H9 (cell line): ENCODE measurements at regions not wholly inside any gene's neighbourhood (a gene's known extent, or its start where the extent isn't known, plus 50 kb on each side); places are given as distances from the start of the nearest gene placed in this dataset.

ENCODE experiments used
- DNase-seq: peaks from one replicate; pipeline ENCODE4 v3.0.0-alpha.2; 2017
- H2AFZ ChIP-seq: one replicate; pipeline ENCODE4 v1.6.1; 2013; ENCODE audit warnings: mild to moderate bottlenecking, low read length, control low read depth, moderate library complexity
- H2AK5ac ChIP-seq: 2 replicates; pipeline ENCODE4 v1.6.1; 2013; ENCODE audit warnings: low read length, control low read depth, mixed read lengths; ENCODE audit not compliant: insufficient read length
- H2BK120ac ChIP-seq: one replicate; pipeline ENCODE4 v1.6.1; 2013; ENCODE audit warnings: low read depth, mild to moderate bottlenecking, low read length, control low read depth, inconsistent platforms; ENCODE audit not compliant: poor library complexity, severe bottlenecking
- H2BK12ac ChIP-seq: 2 replicates; pipeline ENCODE4 v1.6.1; 2013; ENCODE audit warnings: low read length, control low read depth, mixed read lengths, low read depth; ENCODE audit not compliant: insufficient read length
- H2BK15ac ChIP-seq: 2 replicates; pipeline ENCODE4 v1.6.1; 2013; ENCODE audit warnings: low read depth, low read length, control low read depth
- H2BK20ac ChIP-seq: one replicate; pipeline ENCODE4 v1.6.1; 2013; ENCODE audit warnings: low read depth, mild to moderate bottlenecking, low read length, control low read depth, inconsistent platforms; ENCODE audit not compliant: poor library complexity, severe bottlenecking
- H2BK5ac ChIP-seq: 2 replicates; pipeline ENCODE4 v1.6.1; 2013; ENCODE audit warnings: low read length, control low read depth, mixed read lengths; ENCODE audit not compliant: insufficient read length
- H3K14ac ChIP-seq: 2 replicates; pipeline ENCODE4 v1.6.1; 2013; ENCODE audit warnings: low read length, control low read depth; ENCODE audit not compliant: insufficient read depth
- H3K18ac ChIP-seq: 2 replicates; pipeline ENCODE4 v1.6.1; 2013; ENCODE audit warnings: low read depth, mild to moderate bottlenecking, mixed read lengths, low read length, control low read depth; ENCODE audit not compliant: insufficient read length
- H3K23ac ChIP-seq: 2 replicates; pipeline ENCODE4 v1.6.1; 2013; ENCODE audit warnings: low read length, control low read depth, mixed read lengths, low read depth; ENCODE audit not compliant: insufficient read length
- H3K23me2 ChIP-seq: 2 replicates; pipeline ENCODE4 v1.6.1; 2013; ENCODE audit warnings: low read depth, mild to moderate bottlenecking, mixed read lengths, low read length, control low read depth; ENCODE audit not compliant: insufficient read length, poor library complexity, severe bottlenecking
- H3K27ac ChIP-seq: 2 replicates; pipeline ENCODE4 v1.5.1; 2013; ENCODE audit warnings: low read length, control low read depth, mixed read lengths, low read depth; ENCODE audit not compliant: insufficient read length
- H3K27me3 ChIP-seq: 2 replicates; pipeline ENCODE4 v1.6.1; 2013; ENCODE audit warnings: low read length, control low read depth, inconsistent platforms; ENCODE audit not compliant: insufficient read depth
- H3K4ac ChIP-seq: 2 replicates; pipeline ENCODE4 v1.6.1; 2013; ENCODE audit warnings: low read depth, mild to moderate bottlenecking, control low read depth, inconsistent platforms, low read length, moderate library complexity
- H3K4me1 ChIP-seq: 2 replicates; pipeline ENCODE4 v1.6.1; 2013; ENCODE audit warnings: low read length, control low read depth, inconsistent platforms; ENCODE audit not compliant: insufficient read depth
- H3K4me2 ChIP-seq: 2 replicates; pipeline ENCODE4 v1.6.1; 2013; ENCODE audit warnings: low read length, control low read depth, mixed read lengths; ENCODE audit not compliant: insufficient read length, insufficient read depth
- H3K56ac ChIP-seq: 2 replicates; pipeline ENCODE4 v1.6.1; 2013; ENCODE audit warnings: low read depth, mild to moderate bottlenecking, mixed read lengths, low read length, control low read depth; ENCODE audit not compliant: insufficient read length
- H3K79me1 ChIP-seq: 2 replicates; pipeline ENCODE4 v1.6.1; 2013; ENCODE audit warnings: low read depth, mild to moderate bottlenecking, moderate library complexity, low read length, control low read depth, inconsistent platforms; ENCODE audit not compliant: insufficient read depth, poor library complexity, severe bottlenecking
- H3K79me2 ChIP-seq: 2 replicates; pipeline ENCODE4 v1.6.1; 2013; ENCODE audit warnings: low read length, control low read depth, inconsistent platforms; ENCODE audit not compliant: insufficient read depth
- H3K9ac ChIP-seq: 2 replicates; pipeline ENCODE4 v1.6.1; 2013; ENCODE audit warnings: low read length, control low read depth, mixed read lengths; ENCODE audit not compliant: insufficient read length; ENCODE audit errors: extremely low read depth
- H3K9me3 ChIP-seq: one replicate; pipeline ENCODE4 v1.6.1; 2013; ENCODE audit warnings: low read depth, low read length, inconsistent platforms; ENCODE audit not compliant: control insufficient read depth
- H3T11ph ChIP-seq: one replicate; pipeline ENCODE4 v1.6.1; 2013; ENCODE audit warnings: mild to moderate bottlenecking, low read length, control low read depth, inconsistent platforms
- H4K20me1 ChIP-seq: one replicate; pipeline ENCODE4 v1.6.1; 2013; ENCODE audit not compliant: control insufficient read depth, insufficient read length, insufficient read depth
- H4K5ac ChIP-seq: 2 replicates; pipeline ENCODE4 v1.6.1; 2013; ENCODE audit warnings: low read depth, mild to moderate bottlenecking, mixed read lengths, low read length, control low read depth; ENCODE audit not compliant: insufficient read length
- H4K8ac ChIP-seq: replicated peaks from 2 replicates; pipeline ENCODE4 v1.6.1; 2013; ENCODE audit warnings: low read length, control low read depth, mixed read lengths, low read depth; ENCODE audit not compliant: insufficient read length
- H4K91ac ChIP-seq: 2 replicates; pipeline ENCODE4 v1.6.1; 2013; ENCODE audit warnings: low read depth, mild to moderate bottlenecking, moderate library complexity, mixed read lengths, low read length, control low read depth; ENCODE audit not compliant: insufficient read length
- H3K27ac Mint-ChIP-seq, 3 experiments: 2 replicates in 2 of 3; 3 replicates in 1 of 3; pipeline ENCODE4 v1.8.0; 2020 to 2021; ENCODE audit warnings: mixed read lengths in 3 of 3, mild to moderate bottlenecking in 1 of 3, moderate library complexity in 1 of 3
- H3K27me3 Mint-ChIP-seq: 2 replicates; pipeline ENCODE4 v1.8.0; 2021; ENCODE audit warnings: low read depth, mild to moderate bottlenecking, moderate library complexity, mixed read lengths
- H3K36me3 Mint-ChIP-seq, 3 experiments: 2 replicates in 2 of 3; 3 replicates in 1 of 3; pipeline ENCODE4 v1.8.0; 2020 to 2021; ENCODE audit warnings: low read depth in 3 of 3, mixed read lengths in 3 of 3; ENCODE audit not compliant: insufficient read depth in 1 of 3
- H3K4me1 Mint-ChIP-seq, 2 experiments: 2 replicates each; pipeline ENCODE4 v1.8.0; 2020; ENCODE audit warnings: mixed read lengths in 2 of 2
- H3K4me3 Mint-ChIP-seq, 2 experiments: 2 replicates in 1 of 2; 3 replicates in 1 of 2; pipeline ENCODE4 v1.8.0; 2020 to 2021; ENCODE audit warnings: mild to moderate bottlenecking in 2 of 2, mixed read lengths in 2 of 2, moderate library complexity in 1 of 2
- H3K9me3 Mint-ChIP-seq, 2 experiments: 2 replicates in 1 of 2; 3 replicates in 1 of 2; pipeline ENCODE4 v1.8.0; 2020; ENCODE audit warnings: mild to moderate bottlenecking in 2 of 2, mixed read lengths in 2 of 2, moderate library complexity in 1 of 2
- CTCF ChIP-seq: fragments of 200-600 bp; sonication (generic); conservative IDR thresholded peaks from 3 replicates; pipeline ENCODE4 v1.8.0; 2021; ENCODE audit warnings: antibody characterized with exemption, mild to moderate bottlenecking
- WGBS: extraction: QIAGEN DNeasy Blood & Tissue Kit; methylation state at CpG from one replicate; pipeline ENCODE4 v1.1.7; 2013; ENCODE audit warnings: missing lambda C conversion rate, low lambda C conversion rate, mixed read lengths; ENCODE audit not compliant: insufficient read length; ENCODE audit errors: extremely low coverage; 5-methylcytosine and 5-hydroxymethylcytosine counted together

GRCh38 chr3:61411009-61411662 is 150.2 kb upstream of the PTPRG start:
- H3K4me1 ChIP-seq, result no peaks in the 10 kb centered on the region
- no peaks in the 10 kb centered on the region for H3K79me1 ChIP-seq
- H4K91ac ChIP-seq, result no peak overlapping the region
- no peak overlapping the region for H2BK20ac ChIP-seq
- H3T11ph ChIP-seq, result no peak overlapping the region
- no peak overlapping the region for H3K18ac ChIP-seq
- H3K4me3 Mint-ChIP-seq, result no peak overlapping the region
- no peak overlapping the region for H2BK12ac ChIP-seq
- no peaks in the 10 kb centered on the region; the same call in 1 of the 2 replicates for H3K27me3 Mint-ChIP-seq
- H2BK120ac ChIP-seq, result no peak overlapping the region
- H3K23me2 ChIP-seq, result no peaks in the 10 kb centered on the region
- peaks cover 0 to 2% (median 0%) of the 10 kb centered on the region in 3 experiments; a peak in 1 of 7 replicates for H3K36me3 Mint-ChIP-seq
- no peak overlapping the region for H3K56ac ChIP-seq
- H3K4ac ChIP-seq, result no peak overlapping the region
- no peaks in the 10 kb centered on the region for H4K20me1 ChIP-seq
- H3K27me3 ChIP-seq, result no peaks in the 10 kb centered on the region
- no peak overlapping the region for H3K27ac ChIP-seq
- no peak for TF ChIP-seq CTCF
- H3K27ac Mint-ChIP-seq, result no peak overlapping the region
- no peak overlapping the region for H2BK15ac ChIP-seq
- no peak overlapping the region for H3K4me2 ChIP-seq
- H3K79me2 ChIP-seq, result no peaks in the 10 kb centered on the region
- peaks cover 2 to 5% of the 10 kb centered on the region in 2 experiments; a peak in 2 of 4 replicates for H3K4me1 Mint-ChIP-seq
- no peak overlapping the region for H4K8ac ChIP-seq
- H2BK5ac ChIP-seq, result no peak overlapping the region
- H4K5ac ChIP-seq, result no peak overlapping the region
- WGBS, result no CpG with 5 or more reads among the region's 3 CpGs
- no peak for DNase-seq
- no peak overlapping the region for H2AFZ ChIP-seq
- H3K9ac ChIP-seq, result no peak overlapping the region
- H3K9me3 ChIP-seq, result no peaks in the 10 kb centered on the region
- H3K9me3 Mint-ChIP-seq, result peaks cover 0 to 2% of the 10 kb centered on the region in 2 experiments; a peak in 1 of 5 replicates
- H3K23ac ChIP-seq, result no peak overlapping the region
- H2AK5ac ChIP-seq, result no peak overlapping the region
- H3K14ac ChIP-seq, result no peak overlapping the region
